ENCODE measurements at regions not wholly inside any gene's neighbourhood (a gene's known extent, or its start where the extent isn't known, plus 50 kb on each side); places are given as distances from the start of the nearest gene placed in this dataset.

DNA sequence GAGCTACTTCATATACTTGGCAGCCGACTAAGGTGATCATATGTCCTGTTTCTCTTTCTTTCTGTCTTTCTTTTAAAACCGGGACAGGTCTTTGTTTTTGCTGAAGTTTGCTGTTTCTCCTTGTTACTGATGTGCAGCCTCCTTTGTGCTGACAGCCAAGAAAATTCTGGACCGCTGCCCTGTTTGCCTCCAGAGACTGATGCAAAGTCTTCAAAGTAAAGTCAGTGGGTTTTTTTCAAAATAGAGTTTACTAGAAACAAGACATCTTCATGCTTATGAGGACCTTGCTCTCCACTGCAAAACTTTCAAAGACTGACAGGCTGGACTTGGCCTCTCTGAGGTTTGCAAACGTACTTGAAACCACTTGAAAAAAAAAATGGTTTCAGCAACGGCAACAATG lies 510.5 kb upstream of the MAP3K7 start:
- H3K9ac ChIP-seq (ENCODE audit: control insufficient read depth, insufficient read depth, low read length), result no peak overlapping the region
- no peak overlapping the region for H3K4me2 ChIP-seq (ENCODE audit: control insufficient read depth, insufficient read depth)
- SMC1A ChIA-PET (ENCODE audit: uncharacterized antibody, unreplicated experiment), result interaction anchor here (1.1 to 2.4 kb wide), 3 partner anchors 10 to 16 kb away, joined by 3 to 9 read pairs (median 5); no protein-coding TSS in a partner anchor
- no peaks in the 10 kb centered on the region for H3K79me2 ChIP-seq (ENCODE audit: control insufficient read depth, insufficient read depth, low read length)
- H3K27ac ChIP-seq (ENCODE audit: control insufficient read depth, insufficient read depth), result no peak overlapping the region
- no peaks in the 10 kb centered on the region for H3K27me3 ChIP-seq (replicated peaks in 1 of 2; ENCODE audit: control insufficient read depth in 2 of 2, insufficient read depth in 2 of 2, low read length in 1 of 2)
- H3K4me1 ChIP-seq (ENCODE audit: control insufficient read depth, insufficient read depth, low read length), result no peaks in the 10 kb centered on the region
- H2AFZ ChIP-seq (ENCODE audit: control insufficient read depth, low read depth, low read length), result no peak overlapping the region
- POLR2A ChIA-PET, result no interaction called here
- DNase-seq (ENCODE audit: low read depth, low spot score) (no peak), FAIRE-seq (no peak), ATAC-seq (no peak)
- H3K9me3 ChIP-seq (replicated peaks; ENCODE audit: control insufficient read depth, insufficient read depth, low read length), result no peaks in the 10 kb centered on the region
- H3K36me3 ChIP-seq (ENCODE audit: control insufficient read depth in 2 of 2, insufficient read depth in 2 of 2, low read length in 1 of 2), result no peaks in the 10 kb centered on the region
- in situ Hi-C loops (cut with MboI) (loop anchor here (25.0 kb wide), 1 partner anchor 1540 kb away; no protein-coding TSS in a partner anchor), intact Hi-C loops (cut with micrococcal nuclease; ENCODE audit: unreplicated experiment) (no loop called here)
- no TSS peak for BruUV-seq (replicated peaks)
- H3K4me3 ChIP-seq, result no peak overlapping the region
- CTCF ChIA-PET, result interaction anchor here (1.6 kb wide), 1 partner anchor 157 kb away, joined by 3 read pairs; no protein-coding TSS in a partner anchor
- 25% methylated on average over 5 of the region's 5 CpGs for WGBS (ENCODE audit: insufficient coverage, insufficient replicate concordance, low lambda C conversion rate, missing lambda C conversion rate)
- no peaks in the 10 kb centered on the region for H4K20me1 ChIP-seq (ENCODE audit: control insufficient read depth, insufficient read depth)
- RAD21 ChIA-PET (ENCODE audit: unreplicated experiment), result interaction anchor here (1.2 kb wide), 1 partner anchor 144 kb away, joined by 3 read pairs; no protein-coding TSS in a partner anchor
- TF ChIP-seq PKNOX1 (IDR thresholded peaks at IDR 0.05) (peak; percentile 43; the same call in 1 of the 2 replicates), SMC3 (IDR thresholded peaks at IDR 0.05; ENCODE audit: borderline replicate concordance, low read length) (no peak), ZNF384 (IDR thresholded peaks at IDR 0.05; ENCODE audit: borderline replicate concordance, low read depth, low read length) (peak; percentile 16; the same call in 1 of the 2 replicates)

- no peaks in the 10 kb centered on the region for H4K20me1 ChIP-seq (ENCODE audit: control insufficient read depth, insufficient read depth)
- no peaks in the 10 kb centered on the region for H3K9me3 ChIP-seq (replicated peaks; ENCODE audit: control insufficient read depth, insufficient read depth, low read length)
- ATAC-seq, result no peak
- no peaks in the 10 kb centered on the region for H3K4me1 ChIP-seq (ENCODE audit: control insufficient read depth, insufficient read depth, low read length)
- in situ Hi-C loops (cut with MboI) (loop anchor here (25.0 kb wide), 1 partner anchor 1542 kb away; no protein-coding TSS in a partner anchor), intact Hi-C loops (cut with micrococcal nuclease; ENCODE audit: unreplicated experiment) (no loop called here)
- no peak overlapping the region for H3K4me3 ChIP-seq
- POLR2A ChIA-PET, result no interaction called here
- CTCF ChIA-PET, result interaction anchor here (0.7 to 7.2 kb wide), 3 partner anchors 12 to 18 kb away, joined by 3 to 44 read pairs (median 3); no protein-coding TSS in a partner anchor
- DNase-seq (ENCODE audit: low read depth, low spot score), result no peak
- no peaks in the 10 kb centered on the region for H3K36me3 ChIP-seq (ENCODE audit: control insufficient read depth in 2 of 2, insufficient read depth in 2 of 2, low read length in 1 of 2)
- no peaks in the 10 kb centered on the region for H3K27me3 ChIP-seq (replicated peaks in 1 of 2; ENCODE audit: control insufficient read depth in 2 of 2, insufficient read depth in 2 of 2, low read length in 1 of 2)
- TF ChIP-seq ZNF384 (IDR thresholded peaks at IDR 0.05; ENCODE audit: borderline replicate concordance, low read depth, low read length) (no peak), TCF3 (IDR thresholded peaks at IDR 0.05; ENCODE audit: borderline replicate concordance, insufficient read depth, low read depth, low read length) (no peak), MEF2A (IDR thresholded peaks at IDR 0.05; ENCODE audit: insufficient read depth, low read depth, low read length) (no peak), STAT3 (IDR thresholded peaks at IDR 0.05; ENCODE audit: low read depth, low read length) (no peak)
- no peaks in the 10 kb centered on the region for H3K79me2 ChIP-seq (ENCODE audit: control insufficient read depth, insufficient read depth, low read length)
- H3K27ac ChIP-seq (ENCODE audit: control insufficient read depth, insufficient read depth), result no peak overlapping the region
- SMC1A ChIA-PET (ENCODE audit: uncharacterized antibody, unreplicated experiment), result interaction anchor here (0.5 to 2.4 kb wide), 6 partner anchors 7 to 1023 kb away, joined by 3 to 9 read pairs (median 3); no protein-coding TSS in a partner anchor
- FAIRE-seq, result no peak
- RAD21 ChIA-PET (ENCODE audit: unreplicated experiment), result interaction anchor here (1.2 to 3.5 kb wide), 2 partner anchors 10 to 13 kb away, joined by 3 to 21 read pairs; no protein-coding TSS in a partner anchor
- no peak overlapping the region for H2AFZ ChIP-seq (ENCODE audit: control insufficient read depth, low read depth, low read length)
- H3K9ac ChIP-seq (ENCODE audit: control insufficient read depth, insufficient read depth, low read length), result no peak overlapping the region
- BruUV-seq (replicated peaks), result no TSS peak
- H3K4me2 ChIP-seq (ENCODE audit: control insufficient read depth, insufficient read depth), result no peak overlapping the region
Observed at GRCh38 chr6:91094806-91095475, 508.1 kb upstream of the MAP3K7 start.

Measured in GM12878 (cell line).